Panc1 (cell line): ENCODE measurements at regions not wholly inside any gene's neighbourhood (a gene's known extent, or its start where the extent isn't known, plus 50 kb on each side); places are given as distances from the start of the nearest gene placed in this dataset.

Source experiments
- ATAC-seq: fragments of 200-7000 bp; cut with Tn5 transposase; 2 replicates; pipeline ENCODE4 v1.9.1; 2020; ENCODE audit warnings: mild to moderate bottlenecking, moderate library complexity
- BruUV-seq: library from RNA; stranded (reverse); fragments of 400-500 nt; replicated peaks from 2 replicates; lab custom pipeline; 2021; lab: Mats Ljungman, UMichigan
- CTCF ChIA-PET: fragments of 300-600 bp; sonication (Branson Sonifier 250); formaldehyde crosslinking; loops from one replicate; lab custom pipeline; 2022; ENCODE audit warnings: antibody characterized with exemption; lab: Charles Lee
- POLR2A ChIA-PET: fragments of 300-600 bp; sonication (Branson Sonifier 250); formaldehyde crosslinking; loops from one replicate; lab custom pipeline; 2022; ENCODE audit warnings: antibody characterized with exemption; lab: Charles Lee
- DNase-seq: peaks from one replicate; pipeline ENCODE4 v3.0.0-alpha.2; 2010; ENCODE audit warnings: low read depth, low spot score
- H3K27ac ChIP-seq: 2 replicates; pipeline ENCODE4 v1.5.1; 2011; ENCODE audit warnings: mild to moderate bottlenecking, low read length, inconsistent platforms
- H3K27me3 ChIP-seq: fragments of 200-500 bp; sonication (Bioruptor generic); 2 replicates; pipeline ENCODE4 v1.6.0; 2014; ENCODE audit warnings: low read length, inconsistent platforms; ENCODE audit not compliant: control insufficient read depth, insufficient read depth
- H3K36me3 ChIP-seq: fragments of 200-500 bp; sonication (Bioruptor generic); 2 replicates; pipeline ENCODE4 v1.5.1; 2014; ENCODE audit warnings: inconsistent platforms, mild to moderate bottlenecking, low read length, moderate library complexity; ENCODE audit not compliant: control insufficient read depth, insufficient read depth
- H3K4me1 ChIP-seq: 2 replicates; pipeline ENCODE4 v1.5.1; 2011; ENCODE audit warnings: inconsistent platforms, mild to moderate bottlenecking, low read length, moderate library complexity; ENCODE audit not compliant: control insufficient read depth, insufficient read depth
- H3K4me3 ChIP-seq, 2 experiments: 2 replicates each; pipeline ENCODE4 v1.5.1; 2011 to 2012; ENCODE audit warnings: low read depth in 2 of 2, low read length in 2 of 2, mild to moderate bottlenecking in 2 of 2, inconsistent platforms in 1 of 2, moderate library complexity in 1 of 2
- H3K9me3 ChIP-seq: fragments of 200-500 bp; sonication (Bioruptor generic); 2 replicates; pipeline ENCODE4 v1.5.1; 2014; ENCODE audit warnings: low read depth, mild to moderate bottlenecking, inconsistent platforms, low read length, moderate library complexity; ENCODE audit not compliant: control insufficient read depth, insufficient read depth
- POLR2AphosphoS5 ChIP-seq: IDR thresholded peaks from 2 replicates; pipeline ENCODE4 v1.6.1; 2012; ENCODE audit warnings: mild to moderate bottlenecking, low read depth, low read length, moderate library complexity
- REST ChIP-seq, 2 experiments: IDR thresholded peaks; 2 replicates each; pipeline ENCODE4 v1.6.1; 2011 to 2012; ENCODE audit warnings: low read depth in 2 of 2, control low read depth in 1 of 2, low read length in 1 of 2, mild to moderate bottlenecking in 1 of 2, moderate library complexity in 1 of 2; ENCODE audit not compliant: insufficient read depth in 1 of 2
- SIN3A ChIP-seq: IDR thresholded peaks from 2 replicates; pipeline ENCODE4 v1.6.1; 2012; ENCODE audit warnings: low read depth, mild to moderate bottlenecking, low read length, moderate library complexity, borderline replicate concordance; ENCODE audit not compliant: insufficient read depth
- TCF7L2 ChIP-seq: IDR thresholded peaks from 2 replicates; pipeline ENCODE4 v1.6.1; 2011; ENCODE audit warnings: mild to moderate bottlenecking, low read depth, low read length, inconsistent platforms
- in situ Hi-C: cut with HindIII; loops from 2 replicates; pipeline ENCODE4 v1.10.0; 2016; ENCODE audit warnings: low sequenced_read_pairs, low pct_unique_long_range_greater_than_20kb
- intact Hi-C: fragments of 100-400 bp; cut with micrococcal nuclease; formaldehyde crosslinking; loops from one replicate; pipeline ENCODE4 v1.10.0; 2022; ENCODE audit not compliant: unreplicated experiment
- TF ChIP-seq, protein P1 (sequence below): fragments of 450-650 bp; IDR thresholded peaks from 2 replicates; pipeline ENCODE4 v1.5.1; 2017; ENCODE audit warnings: mild to moderate bottlenecking

GRCh38 chr2:133936096-133936495 lies 317.8 kb upstream of the MGAT5 start:
- BruUV-seq: no TSS peak
- no peak overlapping the region for H3K4me3 ChIP-seq
- ChIA-PET CTCF (no interaction called here), POLR2A (no interaction called here)
- in situ Hi-C loops: no loop called here
- H3K4me1 ChIP-seq: no peaks in the 10 kb centered on the region
- H3K27me3 ChIP-seq: no peaks in the 10 kb centered on the region
- ATAC-seq (no peak), DNase-seq (no peak)
- no peaks in the 10 kb centered on the region for H3K36me3 ChIP-seq
- H3K27ac ChIP-seq: no peak overlapping the region
- TF ChIP-seq SIN3A: no peak
- no peak for TF ChIP-seq REST (IDR thresholded peaks at IDR 0.05; ENCODE audit: insufficient read depth in 1 of 2, low read depth in 2 of 2, low read length in 1 of 2)
- TF ChIP-seq, protein P1, sequence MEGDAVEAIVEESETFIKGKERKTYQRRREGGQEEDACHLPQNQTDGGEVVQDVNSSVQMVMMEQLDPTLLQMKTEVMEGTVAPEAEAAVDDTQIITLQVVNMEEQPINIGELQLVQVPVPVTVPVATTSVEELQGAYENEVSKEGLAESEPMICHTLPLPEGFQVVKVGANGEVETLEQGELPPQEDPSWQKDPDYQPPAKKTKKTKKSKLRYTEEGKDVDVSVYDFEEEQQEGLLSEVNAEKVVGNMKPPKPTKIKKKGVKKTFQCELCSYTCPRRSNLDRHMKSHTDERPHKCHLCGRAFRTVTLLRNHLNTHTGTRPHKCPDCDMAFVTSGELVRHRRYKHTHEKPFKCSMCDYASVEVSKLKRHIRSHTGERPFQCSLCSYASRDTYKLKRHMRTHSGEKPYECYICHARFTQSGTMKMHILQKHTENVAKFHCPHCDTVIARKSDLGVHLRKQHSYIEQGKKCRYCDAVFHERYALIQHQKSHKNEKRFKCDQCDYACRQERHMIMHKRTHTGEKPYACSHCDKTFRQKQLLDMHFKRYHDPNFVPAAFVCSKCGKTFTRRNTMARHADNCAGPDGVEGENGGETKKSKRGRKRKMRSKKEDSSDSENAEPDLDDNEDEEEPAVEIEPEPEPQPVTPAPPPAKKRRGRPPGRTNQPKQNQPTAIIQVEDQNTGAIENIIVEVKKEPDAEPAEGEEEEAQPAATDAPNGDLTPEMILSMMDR: no peak
- no peak for TF ChIP-seq POLR2AphosphoS5
- TF ChIP-seq TCF7L2: no peak
- intact Hi-C loops: no loop called here
- no peaks in the 10 kb centered on the region for H3K9me3 ChIP-seq

DNA sequence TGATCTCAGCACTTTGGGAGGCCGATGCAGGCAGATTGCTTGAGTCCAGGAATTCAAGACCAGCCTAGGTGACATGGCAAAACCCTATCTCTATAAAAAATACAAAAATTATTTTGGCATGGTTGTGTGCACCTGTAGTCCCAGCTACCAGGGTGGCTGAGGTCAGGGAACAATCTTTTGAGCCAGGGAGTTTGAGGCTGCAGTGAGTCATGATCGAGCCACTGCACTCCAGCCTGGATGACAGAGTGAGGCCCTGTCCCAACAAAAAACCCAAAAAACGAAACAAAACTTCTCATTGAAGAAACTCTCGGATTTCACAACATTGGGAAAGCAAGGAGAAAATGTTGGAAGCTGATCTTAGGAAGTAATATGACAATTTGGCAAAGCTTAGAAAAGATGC lies 317.3 kb upstream of the MGAT5 start:
- TF ChIP-seq TCF7L2: no peak
- no peak for TF ChIP-seq REST (IDR thresholded peaks at IDR 0.05; ENCODE audit: insufficient read depth in 1 of 2, low read depth in 2 of 2, low read length in 1 of 2)
- Histone ChIP-seq H3K36me3 (no peaks in the 10 kb centered on the region), H3K4me3 (no peak overlapping the region), H3K27ac (no peak overlapping the region), H3K4me1 (no peaks in the 10 kb centered on the region), H3K27me3 (no peaks in the 10 kb centered on the region), H3K9me3 (no peaks in the 10 kb centered on the region)
- no peak for DNase-seq
- in situ Hi-C loops: no loop called here
- ChIA-PET CTCF (no interaction called here), POLR2A (no interaction called here)
- ATAC-seq: no peak
- no TSS peak for BruUV-seq
- intact Hi-C loops: no loop called here
